H9 (cell line): ENCODE measurements at regions not wholly inside any gene's neighbourhood (a gene's known extent, or its start where the extent isn't known, plus 50 kb on each side); places are given as distances from the start of the nearest gene placed in this dataset.

Experiments
- DNase-seq: peaks from one replicate; pipeline ENCODE4 v3.0.0-alpha.2; 2017
- H2AFZ ChIP-seq: one replicate; pipeline ENCODE4 v1.6.1; 2013; ENCODE audit warnings: mild to moderate bottlenecking, low read length, control low read depth, moderate library complexity
- H2AK5ac ChIP-seq: 2 replicates; pipeline ENCODE4 v1.6.1; 2013; ENCODE audit warnings: low read length, control low read depth, mixed read lengths; ENCODE audit not compliant: insufficient read length
- H2BK120ac ChIP-seq: one replicate; pipeline ENCODE4 v1.6.1; 2013; ENCODE audit warnings: low read depth, mild to moderate bottlenecking, low read length, control low read depth, inconsistent platforms; ENCODE audit not compliant: poor library complexity, severe bottlenecking
- H2BK12ac ChIP-seq: 2 replicates; pipeline ENCODE4 v1.6.1; 2013; ENCODE audit warnings: low read length, control low read depth, mixed read lengths, low read depth; ENCODE audit not compliant: insufficient read length
- H2BK15ac ChIP-seq: 2 replicates; pipeline ENCODE4 v1.6.1; 2013; ENCODE audit warnings: low read depth, low read length, control low read depth
- H2BK20ac ChIP-seq: one replicate; pipeline ENCODE4 v1.6.1; 2013; ENCODE audit warnings: low read depth, mild to moderate bottlenecking, low read length, control low read depth, inconsistent platforms; ENCODE audit not compliant: poor library complexity, severe bottlenecking
- H2BK5ac ChIP-seq: 2 replicates; pipeline ENCODE4 v1.6.1; 2013; ENCODE audit warnings: low read length, control low read depth, mixed read lengths; ENCODE audit not compliant: insufficient read length
- H3K14ac ChIP-seq: 2 replicates; pipeline ENCODE4 v1.6.1; 2013; ENCODE audit warnings: low read length, control low read depth; ENCODE audit not compliant: insufficient read depth
- H3K18ac ChIP-seq: 2 replicates; pipeline ENCODE4 v1.6.1; 2013; ENCODE audit warnings: low read depth, mild to moderate bottlenecking, mixed read lengths, low read length, control low read depth; ENCODE audit not compliant: insufficient read length
- H3K23ac ChIP-seq: 2 replicates; pipeline ENCODE4 v1.6.1; 2013; ENCODE audit warnings: low read length, control low read depth, mixed read lengths, low read depth; ENCODE audit not compliant: insufficient read length
- H3K23me2 ChIP-seq: 2 replicates; pipeline ENCODE4 v1.6.1; 2013; ENCODE audit warnings: low read depth, mild to moderate bottlenecking, mixed read lengths, low read length, control low read depth; ENCODE audit not compliant: insufficient read length, poor library complexity, severe bottlenecking
- H3K27ac ChIP-seq: 2 replicates; pipeline ENCODE4 v1.5.1; 2013; ENCODE audit warnings: low read length, control low read depth, mixed read lengths, low read depth; ENCODE audit not compliant: insufficient read length
- H3K27me3 ChIP-seq: 2 replicates; pipeline ENCODE4 v1.6.1; 2013; ENCODE audit warnings: low read length, control low read depth, inconsistent platforms; ENCODE audit not compliant: insufficient read depth
- H3K4ac ChIP-seq: 2 replicates; pipeline ENCODE4 v1.6.1; 2013; ENCODE audit warnings: low read depth, mild to moderate bottlenecking, control low read depth, inconsistent platforms, low read length, moderate library complexity
- H3K4me1 ChIP-seq: 2 replicates; pipeline ENCODE4 v1.6.1; 2013; ENCODE audit warnings: low read length, control low read depth, inconsistent platforms; ENCODE audit not compliant: insufficient read depth
- H3K4me2 ChIP-seq: 2 replicates; pipeline ENCODE4 v1.6.1; 2013; ENCODE audit warnings: low read length, control low read depth, mixed read lengths; ENCODE audit not compliant: insufficient read length, insufficient read depth
- H3K56ac ChIP-seq: 2 replicates; pipeline ENCODE4 v1.6.1; 2013; ENCODE audit warnings: low read depth, mild to moderate bottlenecking, mixed read lengths, low read length, control low read depth; ENCODE audit not compliant: insufficient read length
- H3K79me1 ChIP-seq: 2 replicates; pipeline ENCODE4 v1.6.1; 2013; ENCODE audit warnings: low read depth, mild to moderate bottlenecking, moderate library complexity, low read length, control low read depth, inconsistent platforms; ENCODE audit not compliant: insufficient read depth, poor library complexity, severe bottlenecking
- H3K79me2 ChIP-seq: 2 replicates; pipeline ENCODE4 v1.6.1; 2013; ENCODE audit warnings: low read length, control low read depth, inconsistent platforms; ENCODE audit not compliant: insufficient read depth
- H3K9ac ChIP-seq: 2 replicates; pipeline ENCODE4 v1.6.1; 2013; ENCODE audit warnings: low read length, control low read depth, mixed read lengths; ENCODE audit not compliant: insufficient read length; ENCODE audit errors: extremely low read depth
- H3K9me3 ChIP-seq: one replicate; pipeline ENCODE4 v1.6.1; 2013; ENCODE audit warnings: low read depth, low read length, inconsistent platforms; ENCODE audit not compliant: control insufficient read depth
- H3T11ph ChIP-seq: one replicate; pipeline ENCODE4 v1.6.1; 2013; ENCODE audit warnings: mild to moderate bottlenecking, low read length, control low read depth, inconsistent platforms
- H4K20me1 ChIP-seq: one replicate; pipeline ENCODE4 v1.6.1; 2013; ENCODE audit not compliant: control insufficient read depth, insufficient read length, insufficient read depth
- H4K5ac ChIP-seq: 2 replicates; pipeline ENCODE4 v1.6.1; 2013; ENCODE audit warnings: low read depth, mild to moderate bottlenecking, mixed read lengths, low read length, control low read depth; ENCODE audit not compliant: insufficient read length
- H4K8ac ChIP-seq: replicated peaks from 2 replicates; pipeline ENCODE4 v1.6.1; 2013; ENCODE audit warnings: low read length, control low read depth, mixed read lengths, low read depth; ENCODE audit not compliant: insufficient read length
- H4K91ac ChIP-seq: 2 replicates; pipeline ENCODE4 v1.6.1; 2013; ENCODE audit warnings: low read depth, mild to moderate bottlenecking, moderate library complexity, mixed read lengths, low read length, control low read depth; ENCODE audit not compliant: insufficient read length
- H3K27ac Mint-ChIP-seq, 3 experiments: 2 replicates in 2 of 3; 3 replicates in 1 of 3; pipeline ENCODE4 v1.8.0; 2020 to 2021; ENCODE audit warnings: mixed read lengths in 3 of 3, mild to moderate bottlenecking in 1 of 3, moderate library complexity in 1 of 3
- H3K27me3 Mint-ChIP-seq: 2 replicates; pipeline ENCODE4 v1.8.0; 2021; ENCODE audit warnings: low read depth, mild to moderate bottlenecking, moderate library complexity, mixed read lengths
- H3K36me3 Mint-ChIP-seq, 3 experiments: 2 replicates in 2 of 3; 3 replicates in 1 of 3; pipeline ENCODE4 v1.8.0; 2020 to 2021; ENCODE audit warnings: low read depth in 3 of 3, mixed read lengths in 3 of 3; ENCODE audit not compliant: insufficient read depth in 1 of 3
- H3K4me1 Mint-ChIP-seq, 2 experiments: 2 replicates each; pipeline ENCODE4 v1.8.0; 2020; ENCODE audit warnings: mixed read lengths in 2 of 2
- H3K4me3 Mint-ChIP-seq, 2 experiments: 2 replicates in 1 of 2; 3 replicates in 1 of 2; pipeline ENCODE4 v1.8.0; 2020 to 2021; ENCODE audit warnings: mild to moderate bottlenecking in 2 of 2, mixed read lengths in 2 of 2, moderate library complexity in 1 of 2
- H3K9me3 Mint-ChIP-seq, 2 experiments: 2 replicates in 1 of 2; 3 replicates in 1 of 2; pipeline ENCODE4 v1.8.0; 2020; ENCODE audit warnings: mild to moderate bottlenecking in 2 of 2, mixed read lengths in 2 of 2, moderate library complexity in 1 of 2
- TF ChIP-seq, protein P1 (sequence below): fragments of 200-600 bp; sonication (generic); conservative IDR thresholded peaks from 3 replicates; pipeline ENCODE4 v1.8.0; 2021; ENCODE audit warnings: antibody characterized with exemption, mild to moderate bottlenecking

DNA sequence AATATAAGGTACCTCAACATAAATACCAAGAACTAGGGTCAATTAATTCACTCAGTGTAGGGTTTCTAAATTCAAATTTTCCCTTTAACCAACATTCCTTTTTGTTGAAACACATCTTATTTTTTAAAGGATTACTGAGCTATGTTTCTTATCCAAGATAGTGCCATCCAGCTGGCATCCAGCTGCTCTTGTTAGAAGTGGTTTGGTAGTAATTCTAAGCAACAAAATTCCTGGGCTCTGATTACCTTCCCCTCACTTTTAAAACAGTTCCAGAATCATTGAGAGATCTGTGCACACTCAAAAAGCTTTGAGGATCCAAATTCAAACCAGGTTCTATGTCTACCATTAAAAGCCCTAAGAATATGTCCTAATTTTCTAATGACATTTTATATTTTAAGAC lies 583.7 kb downstream of the TRIML1 start:
- H3K4me2 ChIP-seq = no peak overlapping the region
- no peak overlapping the region for H3K27ac ChIP-seq
- no peaks in the 10 kb centered on the region for H3K4me1 ChIP-seq
- no peak overlapping the region for H4K91ac ChIP-seq
- H2BK15ac ChIP-seq = no peak overlapping the region
- H3K23ac ChIP-seq = no peak overlapping the region
- H3K4me1 Mint-ChIP-seq = no peaks in the 10 kb centered on the region
- TF ChIP-seq, protein P1, sequence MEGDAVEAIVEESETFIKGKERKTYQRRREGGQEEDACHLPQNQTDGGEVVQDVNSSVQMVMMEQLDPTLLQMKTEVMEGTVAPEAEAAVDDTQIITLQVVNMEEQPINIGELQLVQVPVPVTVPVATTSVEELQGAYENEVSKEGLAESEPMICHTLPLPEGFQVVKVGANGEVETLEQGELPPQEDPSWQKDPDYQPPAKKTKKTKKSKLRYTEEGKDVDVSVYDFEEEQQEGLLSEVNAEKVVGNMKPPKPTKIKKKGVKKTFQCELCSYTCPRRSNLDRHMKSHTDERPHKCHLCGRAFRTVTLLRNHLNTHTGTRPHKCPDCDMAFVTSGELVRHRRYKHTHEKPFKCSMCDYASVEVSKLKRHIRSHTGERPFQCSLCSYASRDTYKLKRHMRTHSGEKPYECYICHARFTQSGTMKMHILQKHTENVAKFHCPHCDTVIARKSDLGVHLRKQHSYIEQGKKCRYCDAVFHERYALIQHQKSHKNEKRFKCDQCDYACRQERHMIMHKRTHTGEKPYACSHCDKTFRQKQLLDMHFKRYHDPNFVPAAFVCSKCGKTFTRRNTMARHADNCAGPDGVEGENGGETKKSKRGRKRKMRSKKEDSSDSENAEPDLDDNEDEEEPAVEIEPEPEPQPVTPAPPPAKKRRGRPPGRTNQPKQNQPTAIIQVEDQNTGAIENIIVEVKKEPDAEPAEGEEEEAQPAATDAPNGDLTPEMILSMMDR = no peak
- H3K79me2 ChIP-seq = no peaks in the 10 kb centered on the region
- no peak overlapping the region for H4K8ac ChIP-seq
- H3K27me3 ChIP-seq = no peaks in the 10 kb centered on the region
- no peak overlapping the region for H3K18ac ChIP-seq
- no peak overlapping the region for H3K4me3 Mint-ChIP-seq
- H2BK20ac ChIP-seq = no peak overlapping the region
- no peak overlapping the region for H2BK120ac ChIP-seq
- H3K56ac ChIP-seq = no peak overlapping the region
- H3K9me3 Mint-ChIP-seq = peaks cover 16 to 17% of the 10 kb centered on the region in 2 experiments
- no peak overlapping the region for H2AFZ ChIP-seq
- H3K27ac Mint-ChIP-seq = no peak overlapping the region
- no peak overlapping the region for H3K9ac ChIP-seq
- no peak overlapping the region for H4K5ac ChIP-seq
- H3K23me2 ChIP-seq = no peaks in the 10 kb centered on the region
- no peaks in the 10 kb centered on the region for H3K79me1 ChIP-seq
- H2AK5ac ChIP-seq = no peak overlapping the region
- H3K27me3 Mint-ChIP-seq = no peaks in the 10 kb centered on the region
- H3K4ac ChIP-seq = no peak overlapping the region
- no peak overlapping the region for H2BK5ac ChIP-seq
- no peak overlapping the region for H3K14ac ChIP-seq
- H4K20me1 ChIP-seq = no peaks in the 10 kb centered on the region
- H3K36me3 Mint-ChIP-seq = peaks cover 9 to 19% (median 10%) of the 10 kb centered on the region in 3 experiments
- H2BK12ac ChIP-seq = no peak overlapping the region
- H3T11ph ChIP-seq = no peak overlapping the region
- peaks cover 7% of the 10 kb centered on the region for H3K9me3 ChIP-seq
- DNase-seq = no peak
